ENCODE measurements at regions not wholly inside any gene's neighbourhood (a gene's known extent, or its start where the extent isn't known, plus 50 kb on each side); places are given as distances from the start of the nearest gene placed in this dataset.

- DNase-seq = no peak
- Histone ChIP-seq H3K4me3 (no peak overlapping the region), H3K27me3 (no peaks in the 10 kb centered on the region), H3K27ac (no peak overlapping the region), H3K4me1 (no peaks in the 10 kb centered on the region), H3K36me3 (no peaks in the 10 kb centered on the region), H3K9me3 (no peaks in the 10 kb centered on the region)
- no peak for TF ChIP-seq POLR2A (IDR thresholded peaks at IDR 0.05)
- ATAC-seq = no peak
- intact Hi-C loops (cut with DNase I) = no loop called here
These were observed 770.8 kb upstream of the AMELY start for GRCh38 chrY:7682386-7682785.

GRCh38 chrY:7681426-7681825 lies 769.9 kb upstream of the AMELY start:
- no peak overlapping the region for H3K27ac ChIP-seq
- DNase-seq (no peak), ATAC-seq (no peak)
- H3K4me3 ChIP-seq = no peak overlapping the region
- no peak for TF ChIP-seq POLR2A (IDR thresholded peaks at IDR 0.05)
- TF ChIP-seq CTCF (IDR thresholded peaks at IDR 0.05) = no peak
- H3K9me3 ChIP-seq = no peaks in the 10 kb centered on the region
- H3K4me1 ChIP-seq = no peaks in the 10 kb centered on the region
- no peaks in the 10 kb centered on the region for H3K27me3 ChIP-seq
- no CpG with 5 or more reads among the region's 4 CpGs for WGBS (ENCODE audit: insufficient coverage, low coverage, low lambda C conversion rate, missing lambda C conversion rate)
- H3K36me3 ChIP-seq = no peaks in the 10 kb centered on the region
- intact Hi-C loops (cut with DNase I) = no loop called here

GRCh38 chrY:7674465-7674864 lies 762.9 kb upstream of the AMELY start:
- DNase-seq (no peak), ATAC-seq (no peak)
- Histone ChIP-seq H3K27ac (no peak overlapping the region), H3K9me3 (no peaks in the 10 kb centered on the region), H3K27me3 (no peaks in the 10 kb centered on the region), H3K4me1 (no peaks in the 10 kb centered on the region), H3K4me3 (no peak overlapping the region), H3K36me3 (no peaks in the 10 kb centered on the region)
- WGBS (ENCODE audit: insufficient coverage, low coverage, low lambda C conversion rate, missing lambda C conversion rate) = no CpG with 5 or more reads among the region's 2 CpGs
- intact Hi-C loops (cut with DNase I) = no loop called here
- TF ChIP-seq CTCF (IDR thresholded peaks at IDR 0.05) = no peak
- TF ChIP-seq POLR2A (IDR thresholded peaks at IDR 0.05) = no peak

- DNase-seq = no peak
- TF ChIP-seq POLR2A (IDR thresholded peaks at IDR 0.05) = no peak
- no peak for TF ChIP-seq CTCF (IDR thresholded peaks at IDR 0.05)
- no peaks in the 10 kb centered on the region for H3K4me1 ChIP-seq
- WGBS (ENCODE audit: insufficient coverage, low coverage, low lambda C conversion rate, missing lambda C conversion rate) = no CpG with 5 or more reads among the region's 15 CpGs
- H3K27ac ChIP-seq = no peak overlapping the region
- no peaks in the 10 kb centered on the region for H3K36me3 ChIP-seq
- intact Hi-C loops (cut with DNase I) = no loop called here
- H3K4me3 ChIP-seq = no peak overlapping the region
- no peaks in the 10 kb centered on the region for H3K27me3 ChIP-seq
- ATAC-seq = no peak
- H3K9me3 ChIP-seq = no peaks in the 10 kb centered on the region
These were observed 761.2 kb upstream of the AMELY start for GRCh38 chrY:7672796-7673195.

- Histone ChIP-seq H3K36me3 (no peaks in the 10 kb centered on the region), H3K9me3 (no peaks in the 10 kb centered on the region), H3K4me1 (no peaks in the 10 kb centered on the region), H3K4me3 (no peak overlapping the region), H3K27ac (no peak overlapping the region), H3K27me3 (no peaks in the 10 kb centered on the region)
- intact Hi-C loops (cut with DNase I) = no loop called here
- no CpG with 5 or more reads among the region's 4 CpGs for WGBS (ENCODE audit: insufficient coverage, low coverage, low lambda C conversion rate, missing lambda C conversion rate)
- no peak for ATAC-seq
- no peak for TF ChIP-seq CTCF (IDR thresholded peaks at IDR 0.05)
- TF ChIP-seq POLR2A (IDR thresholded peaks at IDR 0.05) = no peak
- no peak for DNase-seq
These were observed 751.7 kb upstream of the AMELY start for GRCh38 chrY:7663261-7663660.
